Pulmonary artery endothelial cell (primary cell): ENCODE measurements at regions not wholly inside any gene's neighbourhood (a gene's known extent, or its start where the extent isn't known, plus 50 kb on each side); places are given as distances from the start of the nearest gene placed in this dataset.
A peak's percentile ranks its signal among the peaks of the same experiment; 100 is the strongest.

Source experiments
- DNase-seq: peaks from one replicate; pipeline ENCODE4 v3.0.0-alpha.2; 2011; ENCODE audit warnings: low read depth, low spot score

DNA sequence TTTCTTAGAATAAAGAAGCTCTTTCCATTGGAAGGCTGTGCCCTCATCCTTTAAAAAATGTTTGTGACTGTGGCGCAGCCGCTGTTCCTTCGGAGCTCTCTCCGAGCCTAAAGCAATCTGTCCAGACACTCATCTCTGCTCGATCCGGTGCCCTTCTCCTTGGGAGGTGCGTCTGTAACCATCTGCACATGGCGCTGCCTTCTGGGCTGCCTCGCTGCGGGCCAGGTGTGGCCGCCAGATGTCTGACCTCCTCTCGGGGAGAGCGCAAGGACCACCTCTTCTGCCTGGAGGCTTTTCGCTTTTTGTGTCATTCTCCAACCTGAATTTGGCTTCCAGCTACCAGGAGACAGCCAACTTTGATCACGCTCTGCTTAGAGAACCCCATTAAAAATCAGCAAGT, 153.4 kb upstream of the PTCH1 start:
- DNase-seq, result no peak

DNA sequence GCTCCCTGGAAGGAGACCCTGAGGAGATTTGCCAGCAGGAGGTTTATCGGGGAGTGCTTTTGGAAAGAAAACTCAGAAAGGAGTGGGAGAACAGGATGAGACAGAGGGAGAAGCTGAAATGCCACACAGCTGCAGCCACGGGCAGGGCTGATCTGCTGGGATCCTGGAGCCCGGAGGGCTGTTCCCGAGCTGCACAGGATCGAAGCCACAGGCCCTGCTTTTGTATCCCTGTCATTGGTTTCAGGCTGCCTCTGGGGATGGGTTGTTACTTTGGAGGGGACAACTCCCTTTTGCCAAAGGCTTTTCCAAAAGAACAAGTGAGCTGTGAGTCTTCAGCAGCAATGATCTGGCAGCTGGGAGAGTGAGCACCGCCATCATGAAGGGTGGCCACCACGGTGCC, 152.5 kb upstream of the PTCH1 start:
- no peak for DNase-seq

DNA sequence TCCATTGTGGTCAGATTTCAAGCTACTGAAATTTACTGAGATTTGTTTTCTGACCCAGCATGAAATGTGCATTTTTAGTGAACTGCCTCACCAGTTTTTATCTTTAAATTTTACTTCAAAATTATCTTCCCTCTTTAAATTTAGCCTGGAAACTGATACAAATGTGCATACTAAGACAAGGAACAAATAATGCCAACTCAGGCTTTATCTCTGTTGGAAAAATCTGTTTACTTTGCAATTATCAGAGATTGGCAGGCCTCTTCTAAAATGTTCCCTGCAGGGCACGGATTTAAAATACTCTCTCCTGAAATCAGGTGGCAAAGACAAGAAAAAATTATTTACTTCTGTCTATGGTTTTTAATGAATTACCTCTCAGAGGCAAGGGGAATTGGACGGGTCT, 151.0 kb upstream of the PTCH1 start:
- DNase-seq, result no peak

DNA sequence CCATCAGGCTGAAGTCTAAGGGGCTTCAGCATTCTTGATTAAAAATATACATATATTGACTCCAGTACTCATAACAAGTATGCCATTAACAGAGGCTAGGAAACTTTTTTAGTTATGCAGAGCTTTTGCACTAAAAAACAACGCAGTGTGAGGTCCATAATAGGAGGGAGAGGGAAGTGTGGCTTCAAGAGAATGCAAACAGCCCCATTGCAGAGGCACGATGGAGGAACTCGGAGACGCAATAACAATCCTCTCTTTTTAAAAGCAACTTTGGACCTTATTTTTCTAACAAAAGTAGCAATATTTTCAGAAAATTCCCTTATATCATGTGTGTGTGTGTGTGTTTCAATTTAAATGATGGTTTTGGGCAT, 150.0 kb upstream of the PTCH1 start:
- no peak for DNase-seq

DNA sequence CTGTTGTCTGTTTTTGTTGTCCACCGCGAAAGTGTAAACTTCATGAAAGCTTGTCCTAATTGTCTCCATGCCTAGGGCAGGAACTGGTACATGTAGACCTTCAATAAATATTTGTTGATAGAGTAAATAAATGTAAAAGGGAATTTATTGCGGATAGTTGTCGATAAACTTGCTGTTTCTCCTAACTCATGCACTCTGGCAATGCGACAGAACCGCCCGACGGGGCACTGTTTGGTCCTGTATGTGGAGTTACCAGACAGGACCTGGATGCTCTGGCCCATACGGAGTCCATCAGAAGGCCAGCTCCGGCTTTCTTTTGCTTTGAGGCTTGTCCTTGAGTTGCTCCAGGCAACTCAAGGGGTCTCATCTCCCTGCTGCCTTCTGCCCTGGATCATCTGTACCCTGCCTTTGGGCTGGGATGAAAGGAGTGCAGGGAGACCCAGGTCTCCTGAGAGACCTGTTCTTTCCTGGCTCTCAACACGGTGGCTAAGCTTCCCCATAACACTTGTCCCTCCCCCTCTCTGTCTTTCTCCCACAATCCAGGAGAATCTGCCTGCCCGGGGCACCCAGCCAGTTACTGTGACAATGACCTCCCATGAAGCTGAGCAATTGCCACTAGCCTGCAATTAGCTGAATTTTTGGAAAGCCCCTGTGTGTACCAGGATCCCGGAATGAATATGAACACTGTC, 149.5 kb upstream of the PTCH1 start:
- no peak for DNase-seq

DNA sequence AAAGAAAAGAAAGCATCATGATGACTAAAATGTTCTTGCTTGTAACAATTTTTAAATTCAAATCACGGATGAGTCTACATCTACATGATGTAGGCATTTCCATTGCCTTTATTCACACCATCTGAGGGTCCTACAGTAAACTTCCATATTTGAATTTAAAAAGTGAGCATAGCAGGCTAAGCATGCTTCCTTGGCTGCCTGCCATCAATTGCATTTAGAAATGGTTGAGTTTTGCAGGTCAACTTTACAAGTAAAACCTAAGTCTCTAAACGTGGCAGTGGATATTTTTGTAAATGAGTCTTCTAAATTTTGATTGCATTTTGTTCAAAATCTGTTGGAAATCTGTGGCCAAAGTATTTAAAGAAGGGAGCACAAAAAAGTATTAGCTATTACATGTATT, 136.5 kb upstream of the PTCH1 start:
- DNase-seq, result no peak

DNA sequence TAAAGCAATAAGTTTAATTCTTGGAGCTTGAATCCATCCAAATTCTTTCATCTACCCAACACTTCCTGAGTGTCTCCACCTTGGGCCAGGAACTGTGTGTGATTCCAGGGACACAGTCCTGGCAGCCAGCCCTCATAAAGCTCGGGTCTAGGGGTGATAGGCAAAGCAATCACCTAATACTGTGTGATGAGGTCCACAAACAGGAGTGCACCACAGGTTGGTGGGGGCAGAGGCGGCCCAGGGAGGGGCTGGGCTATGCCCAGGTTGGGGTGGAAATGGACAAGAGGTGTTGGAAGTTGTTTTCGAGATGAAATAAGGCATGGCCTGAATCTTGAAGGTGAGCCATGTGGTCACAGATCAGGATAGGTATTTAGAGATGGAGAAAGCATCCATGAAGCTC, 133.9 kb upstream of the PTCH1 start:
- DNase-seq, result no peak

DNA sequence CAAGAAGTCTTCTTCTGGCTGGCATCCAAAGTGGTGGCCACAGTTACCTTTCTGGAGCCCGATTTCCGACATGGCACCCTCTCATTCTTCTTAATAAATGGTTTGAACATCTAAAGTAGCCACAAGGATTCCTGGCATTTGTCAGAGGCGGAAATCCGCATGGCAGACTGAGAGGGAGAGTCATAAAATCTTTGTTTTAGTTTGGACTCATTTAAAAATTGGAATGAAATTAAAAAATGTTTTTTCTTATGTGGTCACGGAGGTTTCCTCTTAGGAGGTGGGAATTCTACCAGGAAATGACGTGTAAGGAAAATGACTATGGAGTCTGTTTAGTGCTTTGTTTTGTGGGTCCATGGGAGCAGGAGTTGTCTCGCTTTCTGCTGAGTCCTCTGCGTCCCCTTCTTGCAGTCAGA, 133.0 kb upstream of the PTCH1 start:
- DNase-seq, result no peak

DNA sequence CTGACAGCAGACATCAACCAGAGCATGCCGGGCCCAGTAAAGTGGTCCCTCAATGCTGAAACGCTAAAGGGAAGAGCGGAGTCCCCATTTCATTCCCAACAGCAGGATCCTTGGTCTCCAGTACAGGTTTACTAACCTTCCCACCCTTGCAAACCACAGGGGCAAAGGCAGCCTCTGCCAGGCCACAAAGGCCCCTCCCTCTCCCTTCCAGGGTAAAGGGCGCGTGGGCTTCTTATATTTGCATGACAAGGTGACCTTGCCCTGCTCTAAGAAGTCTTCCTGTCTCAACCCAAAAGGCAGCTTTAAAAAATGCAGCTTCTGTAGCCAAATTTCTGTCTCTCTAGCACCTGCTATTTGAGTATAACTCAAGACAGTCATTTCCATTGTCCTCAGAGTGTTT, 131.5 kb upstream of the PTCH1 start:
- DNase-seq, result no peak

DNA sequence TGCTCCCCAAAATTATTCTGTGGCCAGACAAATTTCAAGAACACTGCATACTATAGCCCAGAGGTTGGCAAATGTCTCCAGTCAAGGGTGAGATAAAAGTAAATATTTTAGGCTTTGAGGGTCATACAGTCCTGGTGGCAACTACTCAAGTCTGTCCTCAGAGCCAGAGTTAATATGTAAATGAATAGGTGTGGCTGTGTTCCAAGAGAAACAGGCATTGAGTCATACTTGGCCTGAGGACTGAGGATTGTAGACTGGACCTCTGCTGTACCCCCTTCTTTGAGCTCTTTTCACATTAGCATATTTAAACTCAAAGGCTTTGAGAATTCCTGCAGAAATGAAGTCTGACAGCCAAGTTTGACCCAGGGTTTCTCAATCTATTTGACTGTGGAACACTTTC, 129.2 kb upstream of the PTCH1 start:
- DNase-seq, result no peak

DNA sequence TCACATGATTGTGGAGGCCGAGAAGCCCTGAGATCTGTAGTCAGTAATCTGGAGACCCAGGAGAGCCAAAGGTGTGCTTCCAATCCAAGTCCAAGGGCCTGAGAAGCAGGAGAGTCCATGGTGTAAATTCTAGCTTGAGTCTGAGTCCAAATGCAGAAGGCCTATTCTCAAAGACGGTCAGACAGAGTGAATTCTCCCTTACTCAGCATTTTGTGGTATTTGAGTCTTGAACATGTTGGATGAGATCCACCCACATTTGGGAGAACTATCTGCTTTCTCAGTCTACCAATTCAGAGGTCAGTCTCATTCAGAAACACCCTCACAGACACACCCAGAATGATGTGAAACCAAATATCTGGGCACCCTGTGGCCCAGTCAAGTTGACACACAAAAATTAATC, 128.8 kb upstream of the PTCH1 start:
- no peak for DNase-seq

DNA sequence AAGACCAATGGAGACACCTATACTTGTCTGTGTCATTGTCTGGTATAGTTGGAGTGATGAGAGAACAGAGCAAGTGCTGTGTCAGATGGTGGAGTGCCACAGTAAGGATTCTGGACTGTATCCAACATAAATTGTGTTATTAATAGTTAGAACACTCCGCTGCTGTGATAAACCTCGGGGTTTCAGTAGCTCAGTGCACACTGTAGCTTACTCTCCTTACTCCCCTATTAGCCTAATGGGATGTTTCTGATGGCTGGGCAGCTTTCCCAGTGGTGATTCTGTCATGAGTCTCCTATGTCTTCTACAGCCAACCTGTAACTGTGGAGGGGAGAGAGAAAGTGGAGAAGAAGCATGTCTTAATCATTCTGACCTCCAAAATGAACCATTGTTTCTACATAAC, 127.6 kb upstream of the PTCH1 start:
- no peak for DNase-seq

DNA sequence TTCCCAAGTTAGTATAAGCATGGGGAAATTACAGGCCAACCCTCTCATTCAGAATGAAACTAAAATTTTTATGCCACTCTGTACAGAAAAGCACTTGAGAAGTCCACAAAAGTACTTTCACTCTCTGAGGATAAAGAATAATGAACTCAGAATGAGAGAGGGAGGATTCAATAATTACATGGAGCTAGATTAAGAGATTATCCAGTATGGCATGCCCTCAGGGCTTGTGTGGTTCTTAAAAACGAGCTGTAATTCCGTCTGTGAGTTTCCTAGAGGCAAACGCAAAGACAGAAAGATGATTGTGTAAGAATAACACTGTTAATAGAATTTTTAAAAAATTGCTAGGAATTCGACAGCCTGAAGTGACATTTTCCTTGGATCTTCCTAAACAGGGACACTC, 126.8 kb upstream of the PTCH1 start:
- no peak for DNase-seq

DNA sequence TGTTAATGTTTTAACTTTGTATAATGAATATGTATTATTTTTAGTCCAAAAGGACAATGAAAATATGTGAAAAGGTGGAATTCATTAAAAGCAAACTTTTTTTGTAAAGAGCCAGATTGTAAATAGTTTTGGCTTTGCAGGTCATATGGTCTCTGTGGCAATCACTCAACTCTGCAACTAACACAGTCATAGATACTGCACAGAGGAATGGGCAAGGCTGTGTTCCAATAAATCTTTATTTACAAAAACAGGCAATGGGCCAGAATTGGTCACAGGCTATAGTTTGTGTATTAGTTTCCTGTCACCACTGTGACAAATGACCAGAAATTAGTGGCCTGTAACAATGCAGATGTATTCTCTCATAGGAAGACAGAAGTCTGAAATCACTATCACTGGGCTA, 125.4 kb upstream of the PTCH1 start:
- no peak for DNase-seq

DNA sequence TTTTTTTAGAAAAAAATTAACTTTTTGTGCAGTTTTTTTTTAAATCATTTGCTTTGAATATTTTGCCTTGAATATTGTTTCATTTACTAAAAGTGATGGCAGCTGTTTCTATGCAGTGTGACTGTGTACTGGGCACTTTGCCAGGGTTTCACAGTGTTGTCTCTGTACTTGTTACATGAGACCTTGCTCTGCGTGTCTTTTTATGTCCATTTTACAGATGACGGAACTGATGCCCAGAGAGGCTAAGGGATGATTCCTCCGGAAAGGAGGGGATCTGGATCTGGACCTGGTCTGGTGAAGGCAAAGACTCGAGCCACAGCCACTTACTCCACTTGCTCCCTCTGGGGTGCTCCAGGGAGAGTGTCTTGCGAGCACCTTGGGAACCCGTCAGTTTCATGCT, 124.8 kb upstream of the PTCH1 start:
- no peak for DNase-seq

DNA sequence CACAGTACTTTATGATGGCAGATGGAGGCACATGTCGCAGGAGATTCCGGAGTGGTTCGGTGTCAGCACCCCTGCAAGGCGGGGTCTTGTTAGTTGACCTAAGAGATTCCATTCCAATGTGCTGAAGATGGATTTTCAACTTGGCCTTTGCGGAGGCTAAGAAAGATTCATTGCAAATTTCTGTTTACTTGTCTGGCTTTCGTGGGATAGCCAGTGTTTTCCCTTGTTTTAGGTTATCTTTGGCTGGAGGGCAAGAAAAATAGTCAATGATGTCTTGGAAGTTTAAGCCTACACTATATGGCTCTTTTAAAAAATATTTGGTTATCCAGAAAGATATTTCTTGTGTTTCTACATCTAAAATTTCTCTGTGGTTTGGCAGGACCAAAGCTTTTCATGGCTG, 123.6 kb upstream of the PTCH1 start:
- no peak for DNase-seq

DNA sequence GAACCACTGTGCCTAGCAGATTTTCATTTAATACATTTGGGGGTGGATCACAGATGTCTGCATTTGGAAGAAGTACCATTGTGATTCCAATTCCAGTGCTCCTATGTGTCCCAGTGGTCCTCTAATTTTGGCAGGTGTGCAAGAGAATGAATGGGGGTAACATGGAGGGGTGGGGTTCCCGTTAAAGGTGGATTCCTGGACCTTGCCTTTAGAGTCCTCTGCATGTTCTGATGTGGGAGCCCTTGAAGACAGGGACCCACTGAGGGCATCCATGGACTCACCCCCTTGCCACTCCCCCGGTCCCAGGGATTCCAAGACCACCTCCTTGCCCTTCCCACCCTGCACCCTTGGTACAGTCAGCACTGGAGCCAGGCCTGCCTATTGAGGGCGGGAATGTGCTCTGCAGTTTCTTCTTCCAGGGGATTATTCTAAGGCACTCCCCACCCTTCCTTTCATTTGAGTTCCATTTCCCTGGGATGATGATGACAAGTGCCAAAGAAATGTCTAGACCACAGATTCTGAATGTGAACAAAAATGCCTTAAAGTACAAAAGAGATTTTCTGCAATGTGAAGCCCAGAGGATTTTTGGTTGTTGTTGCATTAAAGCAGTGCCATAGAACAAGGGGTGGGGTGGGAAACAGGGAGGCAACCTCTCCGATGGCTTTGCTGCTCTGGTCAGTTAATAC, 119.4 kb upstream of the PTCH1 start:
- DNase-seq, result no peak

DNA sequence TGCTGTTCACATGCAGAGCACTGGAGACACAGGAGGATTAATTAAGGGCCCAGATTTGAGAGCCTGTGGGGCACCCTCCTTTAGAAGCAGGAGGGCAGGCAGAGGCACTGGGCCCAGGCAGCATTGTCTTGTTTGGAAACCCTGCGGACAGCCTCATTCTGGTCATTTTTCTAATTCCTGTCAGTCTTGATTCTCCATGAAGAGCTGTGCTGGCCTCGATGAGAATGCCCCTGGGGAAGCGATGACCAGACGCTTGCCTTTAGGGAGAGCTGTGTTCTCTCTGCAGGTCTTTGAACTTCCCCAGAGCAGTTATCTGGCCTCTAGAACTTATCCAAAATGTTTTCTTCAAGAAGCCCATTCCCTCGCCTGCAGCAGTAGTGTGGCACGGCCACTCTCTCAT, 117.8 kb upstream of the PTCH1 start:
- no peak for DNase-seq

DNA sequence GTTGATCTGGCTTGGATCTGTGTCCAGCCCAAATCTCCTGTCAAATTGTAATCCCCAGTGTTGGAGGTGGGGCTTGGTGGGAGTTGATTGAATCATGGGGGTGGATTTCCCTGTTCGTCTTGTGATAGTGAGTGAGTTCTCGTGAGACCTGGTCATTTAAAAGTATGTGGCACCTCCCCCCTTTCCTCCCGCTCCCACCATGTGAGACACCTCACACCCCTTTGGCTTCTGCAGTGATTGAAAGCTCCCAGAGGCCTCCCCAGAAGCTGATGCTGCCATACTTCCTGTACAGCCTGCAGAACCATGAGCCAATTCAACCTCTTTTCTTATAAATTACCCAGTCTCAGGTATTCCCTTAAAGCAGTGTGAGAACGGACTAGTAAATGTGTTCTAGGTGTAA, 117.3 kb upstream of the PTCH1 start:
- no peak for DNase-seq

DNA sequence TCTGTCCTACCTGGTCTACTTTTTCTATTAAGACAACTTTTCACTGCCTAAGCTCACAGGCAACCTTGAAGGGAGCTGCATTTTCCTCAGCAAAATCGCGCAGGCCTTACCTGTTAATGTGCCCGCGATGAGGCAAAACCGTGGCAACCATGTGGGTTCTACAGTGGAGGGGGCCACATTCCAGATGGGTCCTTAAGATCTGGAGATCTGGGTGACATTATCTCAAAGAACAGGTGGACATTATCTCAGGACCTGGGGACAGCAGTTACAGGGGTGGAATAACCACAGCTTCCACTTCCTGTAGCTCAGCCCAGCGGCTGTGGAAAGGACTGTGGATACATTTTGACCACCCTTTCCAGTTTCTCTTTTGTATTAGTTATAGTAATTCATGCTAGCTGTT, 112.8 kb upstream of the PTCH1 start:
- DNase-seq, result no peak

DNA sequence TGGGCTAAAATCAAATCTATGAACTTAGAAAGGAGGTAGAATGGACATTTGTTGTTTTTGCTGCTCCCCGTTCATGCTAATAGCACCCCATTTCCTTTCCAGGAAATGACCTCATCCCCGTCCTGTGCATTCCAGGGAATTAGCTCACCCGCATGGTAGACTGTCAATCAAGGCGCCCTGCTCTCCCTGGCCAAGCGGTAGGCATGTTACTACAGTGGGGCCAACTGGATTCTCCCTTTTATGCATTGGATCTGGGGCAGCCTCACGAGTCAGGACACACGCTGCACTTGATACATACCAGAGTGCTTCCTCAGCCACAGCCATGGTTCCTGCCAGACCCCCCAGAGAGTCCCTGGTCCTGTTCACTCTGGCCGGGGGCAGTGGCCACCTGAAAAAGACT, 111.0 kb upstream of the PTCH1 start:
- DNase-seq, result peak; percentile 27

DNA sequence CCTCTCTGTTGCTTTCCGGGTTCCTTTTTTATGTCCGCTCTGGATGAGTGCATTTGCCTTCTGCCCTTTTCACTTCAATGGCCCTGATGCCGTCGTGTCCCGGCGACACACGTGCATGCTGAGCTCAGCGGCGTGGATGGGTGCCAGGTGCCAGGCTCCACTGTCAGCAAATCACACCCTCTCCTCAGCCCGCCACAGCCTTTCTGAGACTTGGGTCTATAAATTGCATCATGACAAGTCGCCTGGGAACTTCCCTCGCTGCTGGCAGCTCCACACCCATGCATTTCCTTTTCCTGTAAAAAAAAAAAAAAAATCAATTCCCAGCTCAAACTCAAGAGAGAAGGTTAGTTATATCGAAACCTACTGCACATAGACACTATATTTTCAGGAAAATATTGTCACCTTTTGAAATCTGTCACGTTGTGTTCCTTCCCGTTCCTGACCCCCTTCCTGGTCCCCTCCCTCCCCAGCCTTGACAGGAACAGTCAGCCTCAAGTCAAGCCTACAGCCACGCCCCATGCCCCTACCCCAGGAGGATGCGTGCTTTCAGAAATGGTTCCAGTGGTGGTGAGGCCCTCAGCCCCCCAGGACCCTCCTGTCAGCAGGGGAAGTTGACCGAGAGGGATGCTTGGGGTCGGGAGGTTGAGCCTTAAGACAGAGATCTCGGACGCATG, 110.3 kb upstream of the PTCH1 start:
- DNase-seq, result peak; percentile 44

DNA sequence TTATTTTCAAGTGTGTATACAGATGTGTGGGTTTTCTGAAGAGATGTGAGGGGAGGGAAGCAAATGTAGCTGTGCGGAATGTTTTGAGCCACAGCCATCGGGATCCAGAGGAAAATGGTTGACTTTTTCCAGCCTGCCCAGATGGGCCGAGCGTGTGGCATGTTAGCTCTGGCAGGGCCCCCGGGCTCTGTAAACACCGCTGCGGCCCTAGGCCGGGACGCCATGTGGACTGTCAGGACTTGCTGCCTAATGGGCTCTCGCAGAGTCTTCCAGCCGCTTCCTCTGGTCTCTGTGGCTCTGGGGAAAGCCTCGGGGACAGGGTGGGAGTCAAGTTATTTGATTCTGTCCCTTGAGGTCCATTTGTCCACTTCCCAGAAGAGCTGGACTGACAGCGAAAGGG, 109.6 kb upstream of the PTCH1 start:
- DNase-seq, result no peak
